Lower leg skin (tissue), 3 donors: ENCODE measurements at regions not wholly inside any gene's neighbourhood (a gene's known extent, or its start where the extent isn't known, plus 50 kb on each side); places are given as distances from the start of the nearest gene placed in this dataset.

Experiments
- POLR2A ChIP-seq, 2 donors: fragments of 450-650 bp; IDR thresholded peaks; one replicate each; pipeline ENCODE4 v1.6.1; 2016 to 2017; ENCODE audit warnings: antibody characterized with exemption in 2 of 2, mild to moderate bottlenecking in 1 of 2, moderate library complexity in 1 of 2
- TF ChIP-seq, protein P1 (sequence below), 3 donors: fragments of 450-650 bp; IDR thresholded peaks; one replicate each; pipeline ENCODE4 v1.5.1; 2016; ENCODE audit warnings: antibody characterized with exemption in 3 of 3, mild to moderate bottlenecking in 3 of 3, moderate library complexity in 2 of 3

GRCh38 chr6:164296411-164296810 lies 881.9 kb downstream of the QKI start:
- no peak for TF ChIP-seq POLR2A (IDR thresholded peaks at IDR 0.05)
- TF ChIP-seq, protein P1, sequence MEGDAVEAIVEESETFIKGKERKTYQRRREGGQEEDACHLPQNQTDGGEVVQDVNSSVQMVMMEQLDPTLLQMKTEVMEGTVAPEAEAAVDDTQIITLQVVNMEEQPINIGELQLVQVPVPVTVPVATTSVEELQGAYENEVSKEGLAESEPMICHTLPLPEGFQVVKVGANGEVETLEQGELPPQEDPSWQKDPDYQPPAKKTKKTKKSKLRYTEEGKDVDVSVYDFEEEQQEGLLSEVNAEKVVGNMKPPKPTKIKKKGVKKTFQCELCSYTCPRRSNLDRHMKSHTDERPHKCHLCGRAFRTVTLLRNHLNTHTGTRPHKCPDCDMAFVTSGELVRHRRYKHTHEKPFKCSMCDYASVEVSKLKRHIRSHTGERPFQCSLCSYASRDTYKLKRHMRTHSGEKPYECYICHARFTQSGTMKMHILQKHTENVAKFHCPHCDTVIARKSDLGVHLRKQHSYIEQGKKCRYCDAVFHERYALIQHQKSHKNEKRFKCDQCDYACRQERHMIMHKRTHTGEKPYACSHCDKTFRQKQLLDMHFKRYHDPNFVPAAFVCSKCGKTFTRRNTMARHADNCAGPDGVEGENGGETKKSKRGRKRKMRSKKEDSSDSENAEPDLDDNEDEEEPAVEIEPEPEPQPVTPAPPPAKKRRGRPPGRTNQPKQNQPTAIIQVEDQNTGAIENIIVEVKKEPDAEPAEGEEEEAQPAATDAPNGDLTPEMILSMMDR (IDR thresholded peaks at IDR 0.05) = no peak
